ENCODE measurements at regions not wholly inside any gene's neighbourhood (a gene's known extent, or its start where the extent isn't known, plus 50 kb on each side); places are given as distances from the start of the nearest gene placed in this dataset.
"Not testable (repeated sequence)": the region's sequence is repeated elsewhere in the genome, so short reads cannot be mapped to it uniquely, and the experiment has no call there.

DNA sequence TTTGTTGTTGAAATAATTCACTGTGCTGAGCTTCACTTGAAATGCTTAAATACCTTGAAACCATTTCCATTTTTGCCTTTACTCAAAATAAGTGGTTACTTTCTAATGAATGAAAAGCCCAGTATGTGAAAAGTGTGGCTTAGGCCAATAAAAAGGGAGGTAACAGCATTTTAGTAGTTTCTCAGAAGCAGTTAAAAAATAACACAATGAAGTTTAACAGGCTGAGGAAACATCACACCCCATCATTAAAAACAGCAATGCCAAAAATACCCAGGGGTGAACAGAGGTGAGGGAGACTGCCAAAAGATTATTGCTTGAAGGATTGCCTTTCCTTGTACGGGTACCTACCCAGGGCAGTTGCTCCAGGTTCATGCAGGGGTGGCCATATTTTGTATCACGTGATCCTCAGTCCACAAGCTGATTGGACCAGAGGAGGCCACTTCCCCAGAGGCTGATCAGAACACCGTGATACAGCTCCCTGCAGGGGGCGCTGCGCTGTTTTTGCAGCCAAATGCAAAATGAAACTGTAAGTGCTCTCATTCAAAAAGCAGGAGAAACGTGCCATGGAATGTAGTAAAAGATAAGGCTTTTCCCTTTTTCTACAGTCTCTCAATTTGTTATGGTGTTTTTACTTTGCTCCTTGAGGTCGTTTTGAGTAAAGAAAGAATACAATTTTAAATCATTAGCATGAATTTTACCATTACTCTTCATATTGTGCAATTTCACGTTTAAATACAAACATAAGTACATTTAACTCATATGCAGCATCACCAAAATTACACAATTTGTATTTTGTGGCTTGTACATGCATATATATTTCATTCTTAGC lies 70.2 kb upstream of the SH3BP4 start:
- Histone ChIP-seq H3K4me3 (peak overlapping the region in 1 of 2 donors; percentile 26), H3K27ac (peak overlapping the region in 1 of 2 donors; percentile 22), H3K4me1 (peaks cover 0 to 17% of the 10 kb centered on the region in 2 donors), H3K36me3 (no peaks in the 10 kb centered on the region), H3K9me3 (no peaks in the 10 kb centered on the region), H3K27me3 (no peaks in the 10 kb centered on the region)
- peak; percentile 43 to 81 for TF ChIP-seq CTCF (IDR thresholded peaks at IDR 0.05)
- DNase-seq (ENCODE audit: low spot score), result peak; percentile 85

GRCh38 chr2:234880551-234881211 lies 71.1 kb upstream of the SH3BP4 start:
- Histone ChIP-seq H3K36me3 (no peaks in the 10 kb centered on the region), H3K27me3 (no peaks in the 10 kb centered on the region), H3K4me1 (peaks cover 0 to 17% of the 10 kb centered on the region in 2 donors), H3K27ac (no peak overlapping the region), H3K9me3 (no peaks in the 10 kb centered on the region), H3K4me3 (no peak overlapping the region)
- TF ChIP-seq CTCF (IDR thresholded peaks at IDR 0.05), result no peak
- DNase-seq (ENCODE audit: low spot score), result no peak

- Histone ChIP-seq H3K27me3 (no peaks in the 10 kb centered on the region), H3K9me3 (no peaks in the 10 kb centered on the region), H3K4me1 (peaks cover 0 to 17% of the 10 kb centered on the region in 2 donors), H3K27ac (no peak overlapping the region), H3K4me3 (no peak overlapping the region), H3K36me3 (no peaks in the 10 kb centered on the region)
- no peak for DNase-seq (ENCODE audit: low spot score)
- TF ChIP-seq CTCF (IDR thresholded peaks at IDR 0.05), result no peak
Measured at GRCh38 chr2:234879671-234880455, 72.0 kb upstream of the SH3BP4 start.

DNA sequence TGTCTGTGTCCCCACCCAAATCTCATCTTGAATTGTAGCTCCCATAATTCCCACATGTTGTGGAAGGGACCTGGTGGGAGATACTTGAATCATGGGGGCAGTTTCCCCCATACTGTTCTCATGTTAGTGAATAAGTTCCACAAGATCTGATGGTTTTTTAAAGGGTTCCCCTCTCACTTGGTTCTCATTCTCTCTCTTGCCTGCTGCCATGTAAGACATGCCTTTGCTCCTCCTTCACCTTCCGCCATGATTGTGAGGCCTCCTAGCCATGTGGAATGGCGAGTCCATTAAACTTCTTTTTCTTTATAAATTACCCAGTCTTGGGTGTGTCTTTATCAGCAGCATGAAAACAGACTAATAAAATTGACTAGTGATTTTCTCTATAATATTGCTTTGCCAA lies 75.2 kb upstream of the SH3BP4 start:
- peaks cover 0 to 17% of the 10 kb centered on the region in 2 donors for H3K4me1 ChIP-seq
- H3K9me3 ChIP-seq; H3K27me3 ChIP-seq; DNase-seq (ENCODE audit: low spot score); H3K27ac ChIP-seq; H3K36me3 ChIP-seq; H3K4me3 ChIP-seq: not testable (repeated sequence)

DNA sequence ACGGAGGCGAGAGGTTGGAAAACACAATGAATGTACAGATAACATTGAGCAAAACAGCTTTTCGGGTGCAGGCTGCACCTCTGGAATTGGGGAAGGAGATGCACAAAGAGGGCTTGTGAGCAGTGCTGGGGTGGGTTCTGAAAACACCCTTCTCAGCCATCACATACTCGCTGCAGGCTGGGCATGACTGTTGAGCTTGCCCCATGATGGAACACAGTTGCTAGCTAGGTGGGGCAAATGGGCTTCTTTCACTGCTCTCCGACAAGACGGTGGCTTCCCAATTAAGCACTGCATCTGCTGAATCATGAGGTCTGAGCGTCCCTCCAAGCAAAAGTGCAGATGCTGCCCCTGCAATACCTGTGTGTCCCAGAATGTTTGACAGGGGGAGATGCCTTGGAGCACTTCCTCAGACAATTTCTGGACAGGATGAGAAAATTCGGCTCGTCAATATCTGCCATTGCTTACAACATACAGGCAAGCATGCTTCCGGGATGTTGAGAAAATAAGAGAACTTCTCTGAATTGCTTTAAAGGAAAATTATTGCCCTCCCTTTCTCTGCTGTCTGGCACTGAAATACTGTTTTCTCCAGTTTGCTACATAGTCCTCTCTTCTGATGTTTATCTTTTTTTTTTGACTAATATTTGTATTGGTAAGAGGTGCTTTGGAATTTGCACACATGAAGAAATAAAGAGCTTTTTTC lies 77.3 kb upstream of the SH3BP4 start:
- TF ChIP-seq CTCF (IDR thresholded peaks at IDR 0.05), result no peak
- Histone ChIP-seq H3K27ac (no peak overlapping the region), H3K36me3 (no peaks in the 10 kb centered on the region)

More for the DNA sequence above, 77.3 kb upstream of the SH3BP4 start:
- peaks cover 0 to 4% of the 10 kb centered on the region in 2 donors for H3K4me1 ChIP-seq
- H3K27me3 ChIP-seq, result no peaks in the 10 kb centered on the region
- no peak for DNase-seq (ENCODE audit: low spot score)
- no peak overlapping the region for H3K4me3 ChIP-seq
- no peaks in the 10 kb centered on the region for H3K9me3 ChIP-seq

Measured in right atrium auricular region (tissue), 2 donors.